ENCODE measurements at regions not wholly inside any gene's neighbourhood (a gene's known extent, or its start where the extent isn't known, plus 50 kb on each side); places are given as distances from the start of the nearest gene placed in this dataset.

DNA sequence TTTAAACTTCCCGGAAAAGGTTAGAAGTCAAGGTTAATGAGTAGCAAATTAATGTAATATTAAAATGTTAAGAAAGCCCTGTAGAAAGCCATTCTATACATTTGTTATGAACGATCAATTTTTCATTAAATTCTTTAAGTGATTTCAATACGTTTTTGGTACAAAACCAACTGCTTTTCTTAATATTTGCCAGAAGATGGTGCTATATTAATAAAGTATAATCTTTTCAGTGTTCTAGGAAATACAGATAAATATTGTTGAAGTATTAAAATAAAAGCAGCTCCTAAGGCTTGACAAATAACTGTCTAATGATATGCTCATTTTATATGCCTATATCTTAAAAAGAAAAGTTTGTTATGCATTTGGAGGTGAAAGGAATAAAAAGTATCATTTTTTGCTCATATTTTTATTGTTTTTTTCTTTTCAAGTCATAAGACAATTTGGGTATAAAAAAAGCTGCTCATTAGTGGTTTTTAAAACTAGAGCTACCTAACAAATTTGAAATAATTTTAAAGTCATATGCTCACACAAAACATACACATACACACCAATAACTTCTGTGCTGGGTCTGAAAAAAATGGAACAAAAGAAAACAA, 130.3 kb upstream of the POT1 start:
- H3K27ac ChIP-seq: peak overlapping the region; percentile 38
- TF ChIP-seq ZFX (IDR thresholded peaks at IDR 0.05; ENCODE audit: borderline replicate concordance): no peak
- TF ChIP-seq, protein P1, sequence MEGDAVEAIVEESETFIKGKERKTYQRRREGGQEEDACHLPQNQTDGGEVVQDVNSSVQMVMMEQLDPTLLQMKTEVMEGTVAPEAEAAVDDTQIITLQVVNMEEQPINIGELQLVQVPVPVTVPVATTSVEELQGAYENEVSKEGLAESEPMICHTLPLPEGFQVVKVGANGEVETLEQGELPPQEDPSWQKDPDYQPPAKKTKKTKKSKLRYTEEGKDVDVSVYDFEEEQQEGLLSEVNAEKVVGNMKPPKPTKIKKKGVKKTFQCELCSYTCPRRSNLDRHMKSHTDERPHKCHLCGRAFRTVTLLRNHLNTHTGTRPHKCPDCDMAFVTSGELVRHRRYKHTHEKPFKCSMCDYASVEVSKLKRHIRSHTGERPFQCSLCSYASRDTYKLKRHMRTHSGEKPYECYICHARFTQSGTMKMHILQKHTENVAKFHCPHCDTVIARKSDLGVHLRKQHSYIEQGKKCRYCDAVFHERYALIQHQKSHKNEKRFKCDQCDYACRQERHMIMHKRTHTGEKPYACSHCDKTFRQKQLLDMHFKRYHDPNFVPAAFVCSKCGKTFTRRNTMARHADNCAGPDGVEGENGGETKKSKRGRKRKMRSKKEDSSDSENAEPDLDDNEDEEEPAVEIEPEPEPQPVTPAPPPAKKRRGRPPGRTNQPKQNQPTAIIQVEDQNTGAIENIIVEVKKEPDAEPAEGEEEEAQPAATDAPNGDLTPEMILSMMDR (IDR thresholded peaks at IDR 0.05): peak; percentile 71

DNA sequence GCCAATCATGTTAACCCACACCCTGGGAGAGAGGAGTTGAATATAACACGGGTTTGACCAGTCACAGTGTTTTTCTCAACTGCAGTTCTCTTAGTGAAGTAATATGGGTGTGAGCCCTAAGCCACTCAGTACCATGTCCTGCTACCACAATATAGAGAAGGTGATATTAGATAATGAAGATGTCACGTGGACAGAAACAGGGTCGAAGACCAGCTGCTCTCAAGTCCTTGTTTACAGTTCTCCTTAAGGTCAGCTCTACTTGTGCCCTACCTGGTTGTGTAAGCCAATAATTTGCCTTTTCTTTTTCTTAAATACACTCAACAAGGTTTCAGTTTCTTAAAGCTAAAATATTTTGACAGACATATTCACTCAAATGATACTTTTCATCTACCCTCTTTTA, 128.3 kb upstream of the POT1 start:
- TF ChIP-seq, protein P1 (IDR thresholded peaks at IDR 0.05): no peak
- no peak for TF ChIP-seq ZFX (IDR thresholded peaks at IDR 0.05; ENCODE audit: borderline replicate concordance)
- no peak overlapping the region for H3K27ac ChIP-seq

DNA sequence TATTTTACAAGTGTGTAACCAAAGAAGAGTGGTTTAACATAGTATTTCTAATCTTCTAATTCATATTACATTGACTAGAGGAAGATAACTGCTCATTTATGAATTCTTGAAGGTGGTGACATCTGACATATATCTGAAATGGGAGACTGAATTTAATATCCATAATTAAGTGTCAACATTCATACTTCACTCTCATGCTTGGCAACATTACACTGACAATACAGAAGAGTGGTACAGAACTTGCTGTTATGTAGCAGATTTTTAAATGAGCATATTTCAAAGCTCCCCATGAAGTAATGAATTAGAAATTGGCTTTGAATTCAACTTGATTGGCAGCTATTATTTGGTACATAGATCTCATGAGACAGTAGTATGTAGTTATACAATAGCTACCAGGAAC, 125.8 kb upstream of the POT1 start:
- H3K27ac ChIP-seq: no peak overlapping the region
- TF ChIP-seq, protein P1 (IDR thresholded peaks at IDR 0.05): no peak
- no peak for TF ChIP-seq ZFX (IDR thresholded peaks at IDR 0.05; ENCODE audit: borderline replicate concordance)

DNA sequence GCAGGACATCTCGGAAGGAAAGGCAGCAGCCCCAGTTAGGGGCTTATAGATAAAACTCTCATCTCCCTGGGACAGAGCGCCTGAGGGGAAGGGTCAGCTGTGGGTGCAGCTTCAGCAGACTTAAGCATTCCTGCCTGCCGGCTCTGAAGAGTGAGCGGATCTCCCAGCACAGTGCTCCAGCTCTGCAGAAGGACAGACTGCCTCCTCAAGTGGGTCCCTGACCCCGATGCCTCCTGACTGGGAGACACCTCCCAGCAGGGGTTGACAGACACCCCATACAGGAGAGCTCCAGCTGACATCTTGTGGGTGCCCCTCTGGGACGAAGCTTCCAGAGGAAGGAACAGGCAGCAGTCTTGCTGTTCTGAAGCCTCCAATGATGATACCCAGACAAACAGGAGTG, 117.1 kb upstream of the POT1 start:
- TF ChIP-seq ZFX (IDR thresholded peaks at IDR 0.05; ENCODE audit: borderline replicate concordance): no peak
- TF ChIP-seq, protein P1 (IDR thresholded peaks at IDR 0.05): no peak
- H3K27ac ChIP-seq: no peak overlapping the region

DNA sequence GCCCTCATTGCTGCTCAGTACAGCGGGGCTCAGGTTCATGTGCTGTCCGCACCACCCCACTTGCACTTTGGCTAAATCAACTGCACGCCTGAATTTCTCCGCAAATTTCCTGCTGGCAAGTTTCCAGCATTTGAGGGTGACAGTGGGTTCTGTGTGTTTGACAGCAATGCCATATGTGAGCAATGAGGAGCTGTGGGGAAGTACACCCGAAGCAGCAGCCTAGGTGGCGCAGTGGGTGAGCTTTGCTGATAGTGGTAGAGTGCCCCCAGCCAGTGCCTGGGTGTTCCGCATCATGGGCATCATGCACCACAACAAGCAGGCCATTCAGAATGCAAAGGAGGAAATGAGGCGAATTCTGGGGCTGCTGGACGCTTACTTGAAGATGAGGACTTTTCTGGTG, 103.9 kb upstream of the POT1 start:
- no peak for TF ChIP-seq ZFX (IDR thresholded peaks at IDR 0.05; ENCODE audit: borderline replicate concordance)
- TF ChIP-seq, protein P1 (IDR thresholded peaks at IDR 0.05): peak; percentile 33
- H3K27ac ChIP-seq: peak overlapping the region; percentile 55

DNA sequence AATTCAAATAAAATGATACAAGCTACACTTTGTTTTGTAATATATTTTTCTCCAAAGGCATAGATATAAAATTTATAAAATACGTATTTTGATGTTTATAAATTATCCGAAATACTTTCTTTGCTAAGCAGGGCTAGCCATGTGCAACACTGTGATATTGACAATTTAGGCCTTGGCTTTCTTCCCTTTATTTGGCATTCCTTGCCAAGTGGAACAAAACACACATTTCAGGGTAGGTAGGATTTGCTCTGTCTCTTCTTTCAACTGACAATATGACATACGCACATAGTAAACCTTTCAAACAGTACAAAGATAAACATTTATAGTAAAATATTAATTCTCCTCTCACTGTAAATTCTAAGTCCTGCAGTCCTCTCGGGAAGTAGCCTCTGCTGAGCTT, 103.3 kb upstream of the POT1 start:
- H3K27ac ChIP-seq: peak overlapping the region; percentile 55
- no peak for TF ChIP-seq ZFX (IDR thresholded peaks at IDR 0.05; ENCODE audit: borderline replicate concordance)
- TF ChIP-seq, protein P1 (IDR thresholded peaks at IDR 0.05): no peak

DNA sequence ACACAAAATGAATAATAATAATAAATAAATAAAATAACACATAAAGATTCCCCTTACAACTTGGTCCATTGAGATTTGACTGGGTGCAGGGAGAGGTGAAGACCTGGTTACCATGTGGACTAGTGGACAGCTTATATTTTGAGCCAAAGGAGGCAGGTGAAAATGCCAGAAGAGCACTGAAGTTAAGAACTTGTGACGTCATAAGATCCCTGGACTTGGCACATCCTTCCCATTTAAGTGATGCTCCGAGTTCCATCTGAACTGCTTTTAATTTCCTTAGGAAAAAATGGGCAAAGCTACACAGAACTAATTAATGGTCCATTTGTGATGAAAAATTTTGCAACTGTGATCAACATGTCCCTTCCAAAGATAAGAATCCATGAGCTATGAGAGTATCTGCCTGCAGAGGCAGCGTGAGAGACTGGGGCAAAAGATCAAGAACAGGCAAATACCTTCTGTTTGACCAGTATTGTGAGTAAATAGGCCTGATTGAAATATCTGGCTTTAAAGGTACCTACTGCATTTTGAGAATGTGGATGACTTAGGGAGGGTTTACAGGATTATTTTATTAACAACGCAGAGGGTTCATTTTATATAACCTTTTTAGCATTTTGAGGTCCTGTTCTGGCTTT, 101.2 kb upstream of the POT1 start:
- 0 out of 2 replicates have a peak overlapping the region, but pooled peaks have one; percentile 3 for H3K27ac ChIP-seq
- no peak for TF ChIP-seq ZFX (IDR thresholded peaks at IDR 0.05; ENCODE audit: borderline replicate concordance)
- TF ChIP-seq, protein P1 (IDR thresholded peaks at IDR 0.05): no peak
